Type B pancreatic cell (in vitro differentiated cells): ENCODE measurements at regions not wholly inside any gene's neighbourhood (a gene's known extent, or its start where the extent isn't known, plus 50 kb on each side); places are given as distances from the start of the nearest gene placed in this dataset.

Experiments used
- DNase-seq: peaks from one replicate; pipeline ENCODE4 v3.0.0; 2021; ENCODE audit warnings: mixed read lengths; ENCODE audit not compliant: unreplicated experiment; ENCODE audit errors: extremely low spot score
- H3K27ac Mint-ChIP-seq: 2 replicates; pipeline ENCODE4 v1.8.0; 2021; ENCODE audit warnings: mild to moderate bottlenecking, mixed read lengths
- H3K27me3 Mint-ChIP-seq: 2 replicates; pipeline ENCODE4 v1.8.0; 2021; ENCODE audit warnings: mixed read lengths
- H3K36me3 Mint-ChIP-seq: 2 replicates; pipeline ENCODE4 v1.8.0; 2021; ENCODE audit warnings: mixed read lengths
- H3K4me1 Mint-ChIP-seq: one replicate; pipeline ENCODE4 v1.8.0; 2021; ENCODE audit warnings: mixed read lengths; ENCODE audit not compliant: unreplicated experiment
- H3K4me3 Mint-ChIP-seq: 2 replicates; pipeline ENCODE4 v1.8.0; 2021; ENCODE audit warnings: mild to moderate bottlenecking, mixed read lengths
- H3K9me3 Mint-ChIP-seq: 2 replicates; pipeline ENCODE4 v1.8.0; 2021; ENCODE audit warnings: mixed read lengths
- TF ChIP-seq, protein P1 (sequence below): fragments of 200-600 bp; sonication (generic); conservative IDR thresholded peaks from 2 replicates; pipeline ENCODE4 v1.5.0; 2021; ENCODE audit warnings: antibody characterized with exemption, mild to moderate bottlenecking

DNA sequence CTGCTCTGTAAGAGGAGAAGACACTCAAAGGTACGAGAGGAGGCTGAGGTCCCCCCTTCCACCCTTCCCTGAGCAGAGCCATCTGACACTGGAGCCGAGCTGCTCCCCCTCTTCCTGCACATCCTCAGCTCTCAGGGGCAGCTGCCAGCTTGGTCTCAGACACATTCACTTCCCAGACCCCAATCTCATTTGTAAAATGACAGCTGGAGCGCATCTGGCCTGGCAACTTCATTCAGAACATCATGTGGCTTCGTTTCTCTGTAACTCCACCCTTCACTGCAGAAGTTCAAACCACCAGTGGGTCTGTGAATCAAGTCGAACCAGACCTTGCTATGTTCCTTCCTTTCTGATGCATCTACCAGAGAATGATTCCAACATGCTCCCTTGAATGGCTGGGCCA is 145.6 kb upstream of the CDH4 start:
- Mint-ChIP-seq H3K9me3 (peaks cover 6% of the 10 kb centered on the region), H3K27me3 (peaks cover 2% of the 10 kb centered on the region), H3K36me3 (no peaks in the 10 kb centered on the region), H3K4me3 (no peak overlapping the region), H3K27ac (no peak overlapping the region), H3K4me1 (peaks cover 10% of the 10 kb centered on the region)
- no peak for DNase-seq
- TF ChIP-seq, protein P1, sequence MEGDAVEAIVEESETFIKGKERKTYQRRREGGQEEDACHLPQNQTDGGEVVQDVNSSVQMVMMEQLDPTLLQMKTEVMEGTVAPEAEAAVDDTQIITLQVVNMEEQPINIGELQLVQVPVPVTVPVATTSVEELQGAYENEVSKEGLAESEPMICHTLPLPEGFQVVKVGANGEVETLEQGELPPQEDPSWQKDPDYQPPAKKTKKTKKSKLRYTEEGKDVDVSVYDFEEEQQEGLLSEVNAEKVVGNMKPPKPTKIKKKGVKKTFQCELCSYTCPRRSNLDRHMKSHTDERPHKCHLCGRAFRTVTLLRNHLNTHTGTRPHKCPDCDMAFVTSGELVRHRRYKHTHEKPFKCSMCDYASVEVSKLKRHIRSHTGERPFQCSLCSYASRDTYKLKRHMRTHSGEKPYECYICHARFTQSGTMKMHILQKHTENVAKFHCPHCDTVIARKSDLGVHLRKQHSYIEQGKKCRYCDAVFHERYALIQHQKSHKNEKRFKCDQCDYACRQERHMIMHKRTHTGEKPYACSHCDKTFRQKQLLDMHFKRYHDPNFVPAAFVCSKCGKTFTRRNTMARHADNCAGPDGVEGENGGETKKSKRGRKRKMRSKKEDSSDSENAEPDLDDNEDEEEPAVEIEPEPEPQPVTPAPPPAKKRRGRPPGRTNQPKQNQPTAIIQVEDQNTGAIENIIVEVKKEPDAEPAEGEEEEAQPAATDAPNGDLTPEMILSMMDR: no peak

- DNase-seq: no peak
- Mint-ChIP-seq H3K9me3 (peaks cover 6% of the 10 kb centered on the region), H3K4me3 (no peak overlapping the region), H3K27ac (no peak overlapping the region), H3K36me3 (no peaks in the 10 kb centered on the region), H3K27me3 (no peaks in the 10 kb centered on the region), H3K4me1 (peaks cover 10% of the 10 kb centered on the region)
- TF ChIP-seq, protein P1: no peak
Measured at GRCh38 chr20:61109221-61109805, 142.7 kb upstream of the CDH4 start.

DNA sequence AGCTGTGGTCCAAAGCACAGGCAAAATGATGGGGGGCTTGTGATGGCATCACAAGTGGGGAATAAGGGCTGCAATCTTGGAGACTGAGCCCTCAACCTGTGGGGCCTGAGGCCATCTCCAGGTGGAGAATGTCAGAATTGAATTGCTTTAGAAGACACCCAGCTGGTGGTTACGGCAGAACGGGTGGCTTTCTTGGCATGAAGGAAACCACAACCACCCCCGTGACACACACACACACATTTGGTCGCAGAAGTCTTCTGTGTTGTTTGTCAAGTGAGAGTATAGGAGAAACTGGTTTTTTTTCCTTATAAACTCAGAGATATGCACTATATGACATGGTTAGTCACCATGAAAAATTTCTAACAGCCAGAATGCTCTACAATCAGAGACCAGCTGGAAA is 139.5 kb upstream of the CDH4 start:
- H3K9me3 Mint-ChIP-seq: peaks cover 6% of the 10 kb centered on the region
- peaks cover 4% of the 10 kb centered on the region for H3K27me3 Mint-ChIP-seq

DNA sequence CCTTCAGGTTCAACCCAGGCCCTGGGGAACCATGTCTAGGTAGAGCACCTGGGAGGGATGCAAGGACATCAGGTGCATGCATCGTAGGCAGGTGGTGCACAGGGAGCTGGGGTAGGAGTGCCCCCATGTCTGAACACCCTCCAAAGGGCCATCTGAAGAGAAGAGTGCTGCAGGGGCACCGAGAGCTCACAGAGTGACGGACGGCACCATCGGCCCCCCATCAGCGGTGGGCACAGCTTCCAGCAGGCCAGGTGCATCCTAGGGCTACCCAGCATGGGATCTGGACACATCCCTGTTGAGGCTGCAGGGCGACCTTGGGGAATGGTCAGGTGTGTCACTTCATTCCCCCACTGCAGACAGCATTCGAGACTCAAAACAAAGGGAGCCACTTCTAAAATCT is 138.3 kb upstream of the CDH4 start:
- Mint-ChIP-seq H3K36me3 (no peaks in the 10 kb centered on the region), H3K27ac (no peak overlapping the region), H3K27me3 (peaks cover 7% of the 10 kb centered on the region), H3K9me3 (peaks cover 6% of the 10 kb centered on the region), H3K4me3 (no peak overlapping the region), H3K4me1 (no peaks in the 10 kb centered on the region)
- DNase-seq: no peak
- TF ChIP-seq, protein P1: no peak

More for the DNA sequence above, 139.5 kb upstream of the CDH4 start:
- H3K4me3 Mint-ChIP-seq: no peak overlapping the region
- no peaks in the 10 kb centered on the region for H3K4me1 Mint-ChIP-seq
- TF ChIP-seq, protein P1: no peak
- H3K36me3 Mint-ChIP-seq: no peaks in the 10 kb centered on the region
- no peak for DNase-seq
- H3K27ac Mint-ChIP-seq: no peak overlapping the region

DNA sequence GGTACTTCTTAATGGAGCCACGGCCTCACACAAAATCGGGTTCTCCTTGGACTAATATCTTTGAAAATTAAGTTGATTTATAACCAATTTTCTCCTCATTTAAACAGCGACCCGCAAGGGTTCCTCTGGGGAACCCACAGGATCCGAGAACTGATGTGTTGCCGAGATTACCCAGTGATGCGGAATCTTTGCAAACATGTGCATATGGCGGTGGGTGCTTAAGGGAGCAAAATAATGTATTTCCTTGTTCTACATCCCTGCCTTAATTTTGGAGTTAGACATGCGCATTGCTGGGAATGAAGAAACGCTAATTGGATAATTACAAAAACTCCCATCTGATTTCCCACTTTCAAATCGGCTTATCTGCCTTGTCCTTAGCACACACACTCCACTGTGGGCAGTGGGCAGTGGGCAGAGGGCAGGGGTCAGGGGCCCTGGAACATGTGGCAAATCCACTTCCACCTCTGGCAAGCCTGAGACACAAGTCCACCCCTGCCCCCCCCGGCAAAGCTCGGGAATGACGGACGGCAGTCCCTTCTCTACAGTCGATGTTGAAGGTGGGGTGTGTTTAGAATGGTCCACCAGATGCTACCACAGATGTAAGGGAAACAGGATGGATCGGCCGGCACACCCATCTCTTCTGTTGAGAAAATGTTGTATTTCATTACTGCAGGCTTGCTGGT is 137.4 kb upstream of the CDH4 start:
- TF ChIP-seq, protein P1: no peak
- no peak for DNase-seq
- no peaks in the 10 kb centered on the region for H3K36me3 Mint-ChIP-seq
- H3K9me3 Mint-ChIP-seq: peaks cover 6% of the 10 kb centered on the region
- H3K27ac Mint-ChIP-seq: no peak overlapping the region
- peaks cover 10% of the 10 kb centered on the region for H3K27me3 Mint-ChIP-seq
- no peak overlapping the region for H3K4me3 Mint-ChIP-seq
- no peaks in the 10 kb centered on the region for H3K4me1 Mint-ChIP-seq
